ENCODE measurements at regions not wholly inside any gene's neighbourhood (a gene's known extent, or its start where the extent isn't known, plus 50 kb on each side); places are given as distances from the start of the nearest gene placed in this dataset.

GRCh38 chr15:24008476-24008875 is 321.4 kb upstream of the NDN start:
- H3K9me3 Mint-ChIP-seq: peaks cover 40% of the 10 kb centered on the region
- no peaks in the 10 kb centered on the region for H3K36me3 Mint-ChIP-seq (ENCODE audit: low read depth)
- peaks cover 2% of the 10 kb centered on the region for H3K27me3 Mint-ChIP-seq (ENCODE audit: insufficient read depth)

GRCh38 chr15:24017470-24017869 is 330.4 kb upstream of the NDN start:
- TF ChIP-seq CTCF (IDR thresholded peaks at IDR 0.05): no peak
- Mint-ChIP-seq H3K9me3 (peaks cover 39% of the 10 kb centered on the region), H3K4me3 (no peak overlapping the region)

More at GRCh38 chr15:24008476-24008875, 321.4 kb upstream of the NDN start:
- H3K4me1 Mint-ChIP-seq (ENCODE audit: low read depth): no peaks in the 10 kb centered on the region
- H3K4me3 Mint-ChIP-seq: no peak overlapping the region
- no peak for TF ChIP-seq CTCF (IDR thresholded peaks at IDR 0.05)
- DNase-seq: no peak
- no peak overlapping the region for H3K27ac Mint-ChIP-seq

GRCh38 chr15:24039683-24040082 is 352.6 kb upstream of the NDN start:
- peaks cover 57% of the 10 kb centered on the region for H3K9me3 Mint-ChIP-seq
- H3K27ac Mint-ChIP-seq: no peak overlapping the region
- no peak overlapping the region for H3K4me3 Mint-ChIP-seq
- DNase-seq: no peak
- TF ChIP-seq CTCF (IDR thresholded peaks at IDR 0.05): no peak
- H3K36me3 Mint-ChIP-seq (ENCODE audit: low read depth): peaks cover 6% of the 10 kb centered on the region; the same call in 1 of the 2 replicates
- H3K27me3 Mint-ChIP-seq (ENCODE audit: insufficient read depth): no peaks in the 10 kb centered on the region
- H3K4me1 Mint-ChIP-seq (ENCODE audit: low read depth): no peaks in the 10 kb centered on the region

More at GRCh38 chr15:24017470-24017869, 330.4 kb upstream of the NDN start:
- H3K27me3 Mint-ChIP-seq (ENCODE audit: insufficient read depth): no peaks in the 10 kb centered on the region
- no peak overlapping the region for H3K27ac Mint-ChIP-seq
- DNase-seq: no peak
- H3K4me1 Mint-ChIP-seq (ENCODE audit: low read depth): no peaks in the 10 kb centered on the region
- H3K36me3 Mint-ChIP-seq (ENCODE audit: low read depth): no peaks in the 10 kb centered on the region

- Mint-ChIP-seq H3K27me3 (ENCODE audit: insufficient read depth) (no peaks in the 10 kb centered on the region), H3K36me3 (ENCODE audit: low read depth) (no peaks in the 10 kb centered on the region), H3K27ac (no peak overlapping the region), H3K4me3 (no peak overlapping the region), H3K4me1 (ENCODE audit: low read depth) (no peaks in the 10 kb centered on the region), H3K9me3 (peaks cover 33% of the 10 kb centered on the region)
- DNase-seq: no peak
- TF ChIP-seq CTCF (IDR thresholded peaks at IDR 0.05): no peak
Measured at GRCh38 chr15:24054547-24055245, 367.6 kb upstream of the NDN start.

GRCh38 chr15:24067733-24068501 is 380.8 kb upstream of the NDN start:
- Mint-ChIP-seq H3K4me1 (ENCODE audit: low read depth) (no peaks in the 10 kb centered on the region), H3K9me3 (peaks cover 39% of the 10 kb centered on the region), H3K27me3 (ENCODE audit: insufficient read depth) (peaks cover 2% of the 10 kb centered on the region), H3K36me3 (ENCODE audit: low read depth) (no peaks in the 10 kb centered on the region), H3K4me3 (no peak overlapping the region), H3K27ac (no peak overlapping the region)
- no peak for DNase-seq
- TF ChIP-seq CTCF (IDR thresholded peaks at IDR 0.05): no peak

All from HFFc6 (cell line).